ENCODE measurements at regions not wholly inside any gene's neighbourhood (a gene's known extent, or its start where the extent isn't known, plus 50 kb on each side); places are given as distances from the start of the nearest gene placed in this dataset.
A peak's percentile ranks its signal among the peaks of the same experiment; 100 is the strongest.

DNA sequence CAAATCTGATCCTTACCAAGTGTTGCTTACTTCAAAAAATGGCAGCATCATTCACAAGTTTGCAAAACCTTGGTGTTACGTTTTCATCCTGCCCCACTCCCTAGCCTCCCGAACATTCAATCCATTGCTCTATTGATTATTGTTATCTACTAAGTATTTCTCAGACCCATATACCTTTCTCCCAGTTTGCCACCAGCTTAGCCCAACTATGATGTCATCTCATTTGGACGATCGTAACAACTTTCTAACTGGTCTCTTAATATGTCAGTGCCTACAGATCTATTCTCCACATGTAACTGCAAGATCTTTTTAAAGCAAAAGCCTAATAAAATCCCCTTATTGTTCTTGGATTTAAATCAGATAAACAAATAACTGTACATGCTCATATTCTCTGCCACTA lies 497.1 kb upstream of the EDIL3 start:
- Histone ChIP-seq H3K4me1 (replicated peaks in 1 of 4; ENCODE audit: control insufficient read depth in 3 of 4, insufficient read depth in 4 of 4, low read length in 3 of 4) (no peaks in the 10 kb centered on the region), H4K20me1 (replicated peaks in 1 of 2; ENCODE audit: control insufficient read depth in 1 of 2, insufficient read depth in 2 of 2, low read length in 2 of 2) (no peaks in the 10 kb centered on the region), H3K18ac (ENCODE audit: extremely low read depth, low read length) (no peak overlapping the region), H4K91ac (replicated peaks; ENCODE audit: insufficient read length, low read length) (no peak overlapping the region), H3K4me2 (ENCODE audit: insufficient read depth in 1 of 2, low read depth in 2 of 2, low read length in 2 of 2) (no peak overlapping the region), H2AK5ac (ENCODE audit: low read depth, low read length) (no peak overlapping the region), H4K5ac (ENCODE audit: insufficient read length, low read depth, low read length) (no peak overlapping the region), H3K27ac (ENCODE audit: low read depth, low read length) (no peak overlapping the region), H3K79me2 (ENCODE audit: control insufficient read depth in 1 of 2, insufficient read depth in 2 of 2, low read length in 2 of 2) (no peaks in the 10 kb centered on the region), H3K9me3 (ENCODE audit: insufficient read depth in 2 of 2, low read depth in 1 of 2, low read length in 1 of 2) (no peaks in the 10 kb centered on the region), H2BK20ac (ENCODE audit: low read length) (no peak overlapping the region), H2AFZ (ENCODE audit: low read length) (peak overlapping the region; percentile 38; the same call in 1 of the 2 replicates), H2BK5ac (ENCODE audit: low read depth, low read length) (no peak overlapping the region), H3K4ac (replicated peaks; ENCODE audit: insufficient read length, low read depth, low read length) (no peak overlapping the region), H3K23ac (ENCODE audit: insufficient read length) (no peak overlapping the region), H4K8ac (ENCODE audit: extremely low read depth, insufficient read depth, low read length) (no peak overlapping the region), H3K4me3 (ENCODE audit: extremely low read depth in 1 of 4, insufficient read depth in 2 of 4, low read depth in 3 of 4, low read length in 4 of 4) (no peak overlapping the region), H3K79me1 (ENCODE audit: low read depth, low read length) (no peaks in the 10 kb centered on the region), H3K56ac (replicated peaks; ENCODE audit: insufficient read length, low read depth, low read length) (no peak overlapping the region), H3K36me3 (ENCODE audit: control insufficient read depth in 2 of 4, insufficient read depth in 4 of 4, low read length in 3 of 4) (no peaks in the 10 kb centered on the region), H3K23me2 (ENCODE audit: low read depth, low read length) (no peaks in the 10 kb centered on the region), H3K9ac (replicated peaks in 1 of 4; ENCODE audit: extremely low read depth in 1 of 4, low read depth in 3 of 4, low read length in 3 of 4) (no peak overlapping the region), H3K14ac (ENCODE audit: insufficient read length) (no peak overlapping the region), H2BK15ac (ENCODE audit: low read length) (no peak overlapping the region), H2BK12ac (ENCODE audit: low read depth, low read length) (no peak overlapping the region), H3K27me3 (replicated peaks in 1 of 4; ENCODE audit: control insufficient read depth in 3 of 4, extremely low read depth in 1 of 4, insufficient read depth in 3 of 4, low read length in 3 of 4) (no peaks in the 10 kb centered on the region), H2BK120ac (replicated peaks; ENCODE audit: low read depth, low read length) (no peak overlapping the region)
- ChIA-PET CTCF (ENCODE audit: partially characterized antibody) (no interaction called here), POLR2A (ENCODE audit: partially characterized antibody) (interaction anchor here (0.7 kb wide), 1 partner anchor 10 kb away, joined by 3 read pairs; no protein-coding TSS in a partner anchor)
- FAIRE-seq (no peak), DNase-seq (ENCODE audit: low read depth in 1 of 2, low spot score in 2 of 2) (no peak)
- 87% methylated on average over 4 of the region's 4 CpGs; no CpG with 5 or more reads in 1 of the 2 experiments for WGBS, 2 experiments (ENCODE audit: extremely low coverage in 1 of 2, insufficient coverage in 1 of 2, insufficient read length in 1 of 2, insufficient replicate concordance in 2 of 2, low coverage in 1 of 2, low lambda C conversion rate in 2 of 2, missing lambda C conversion rate in 1 of 2)
- TF ChIP-seq CBX5 (IDR thresholded peaks at IDR 0.05; ENCODE audit: low read depth, low read length): no peak
- TF ChIP-seq TAF7 (optimal IDR thresholded peaks at IDR 0.05; ENCODE audit: borderline replicate concordance, low read depth, low read length): no peak
- no peak for TF ChIP-seq CEBPB (IDR thresholded peaks at IDR 0.05; ENCODE audit: low read depth, low read length)
- no peak for TF ChIP-seq SIN3A (conservative IDR thresholded peaks at IDR 0.05 in 1 of 2, IDR thresholded peaks at IDR 0.05 in 1 of 2; ENCODE audit: low read depth in 1 of 2, low read length in 2 of 2)
- TF ChIP-seq JUN (IDR thresholded peaks at IDR 0.05; ENCODE audit: low read depth, low read length): no peak
- no peak for TF ChIP-seq EP300 (IDR thresholded peaks at IDR 0.05; ENCODE audit: borderline replicate concordance in 1 of 2, low read depth in 2 of 2, low read length in 2 of 2)
- TF ChIP-seq, protein P1, sequence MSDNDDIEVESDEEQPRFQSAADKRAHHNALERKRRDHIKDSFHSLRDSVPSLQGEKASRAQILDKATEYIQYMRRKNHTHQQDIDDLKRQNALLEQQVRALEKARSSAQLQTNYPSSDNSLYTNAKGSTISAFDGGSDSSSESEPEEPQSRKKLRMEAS (IDR thresholded peaks at IDR 0.05): no peak
- no peak for TF ChIP-seq KDM5A (IDR thresholded peaks at IDR 0.05; ENCODE audit: low read length)
- no peak for TF ChIP-seq TAF1 (IDR thresholded peaks at IDR 0.05; ENCODE audit: low read depth, low read length)
- no peak for TF ChIP-seq GTF2F1 (IDR thresholded peaks at IDR 0.05; ENCODE audit: borderline replicate concordance, low read depth, low read length)
- TF ChIP-seq SUZ12 (IDR thresholded peaks at IDR 0.05; ENCODE audit: low read length): no peak

Data from H1 (cell line).